Smooth muscle cell (in vitro differentiated cells): ENCODE measurements at regions not wholly inside any gene's neighbourhood (a gene's known extent, or its start where the extent isn't known, plus 50 kb on each side); places are given as distances from the start of the nearest gene placed in this dataset.

ENCODE experiments used
- DNase-seq: peaks from one replicate; lab custom pipeline; 2025; ENCODE audit not compliant: unreplicated experiment; lab: John Stamatoyannopoulos, UW
- H2AFZ ChIP-seq: fragments of 200-600 bp; sonication (generic); 2 replicates; pipeline ENCODE4 v1.6.0; 2016; ENCODE audit warnings: antibody characterized with exemption, low read depth, mild to moderate bottlenecking
- H3F3A ChIP-seq: fragments of 200-600 bp; sonication (generic); 2 replicates; pipeline ENCODE4 v1.6.0; 2017; ENCODE audit warnings: antibody characterized with exemption, low read depth
- H3K27ac ChIP-seq: fragments of 200-600 bp; sonication (generic); 2 replicates; pipeline ENCODE4 v1.5.1; 2016; ENCODE audit warnings: low read depth, mild to moderate bottlenecking
- H3K27me3 ChIP-seq: fragments of 200-600 bp; sonication (generic); 2 replicates; pipeline ENCODE4 v1.6.1; 2016; ENCODE audit warnings: low read depth, mild to moderate bottlenecking
- H3K36me3 ChIP-seq: fragments of 200-600 bp; sonication (generic); 2 replicates; pipeline ENCODE4 v1.5.1; 2016; ENCODE audit warnings: low read depth
- H3K4me1 ChIP-seq: fragments of 200-600 bp; sonication (generic); 2 replicates; pipeline ENCODE4 v1.5.1; 2016; ENCODE audit warnings: low read depth
- H3K4me2 ChIP-seq: fragments of 200-600 bp; sonication (generic); 2 replicates; pipeline ENCODE4 v1.6.0; 2016; ENCODE audit warnings: mild to moderate bottlenecking
- H3K4me3 ChIP-seq: fragments of 200-600 bp; sonication (generic); 2 replicates; pipeline ENCODE4 v1.5.1; 2016; ENCODE audit warnings: mild to moderate bottlenecking
- H3K79me2 ChIP-seq: fragments of 200-600 bp; sonication (generic); 2 replicates; pipeline ENCODE4 v1.6.0; 2016; ENCODE audit warnings: low read depth, mild to moderate bottlenecking
- H3K9ac ChIP-seq: fragments of 200-600 bp; sonication (generic); 2 replicates; pipeline ENCODE4 v1.6.0; 2016; ENCODE audit warnings: low read depth
- H3K9me3 ChIP-seq: fragments of 200-600 bp; sonication (generic); replicated peaks from 2 replicates; pipeline ENCODE4 v1.5.1; 2016; ENCODE audit warnings: low read depth
- H4K20me1 ChIP-seq: fragments of 200-600 bp; sonication (generic); 2 replicates; pipeline ENCODE4 v1.6.0; 2016; ENCODE audit warnings: low read depth
- WGBS: methylation state at CpG from one replicate; pipeline ENCODE4 v1.1.7; 2016; ENCODE audit warnings: low lambda C conversion rate; 5-methylcytosine and 5-hydroxymethylcytosine counted together
- TF ChIP-seq, protein P1 (sequence below): fragments of 200-600 bp; sonication (generic); IDR thresholded peaks from 2 replicates; pipeline ENCODE4 v1.5.1; 2017; ENCODE audit warnings: borderline replicate concordance, mild to moderate bottlenecking, antibody characterized with exemption; ENCODE audit not compliant: insufficient read depth, poor library complexity, severe bottlenecking

DNA sequence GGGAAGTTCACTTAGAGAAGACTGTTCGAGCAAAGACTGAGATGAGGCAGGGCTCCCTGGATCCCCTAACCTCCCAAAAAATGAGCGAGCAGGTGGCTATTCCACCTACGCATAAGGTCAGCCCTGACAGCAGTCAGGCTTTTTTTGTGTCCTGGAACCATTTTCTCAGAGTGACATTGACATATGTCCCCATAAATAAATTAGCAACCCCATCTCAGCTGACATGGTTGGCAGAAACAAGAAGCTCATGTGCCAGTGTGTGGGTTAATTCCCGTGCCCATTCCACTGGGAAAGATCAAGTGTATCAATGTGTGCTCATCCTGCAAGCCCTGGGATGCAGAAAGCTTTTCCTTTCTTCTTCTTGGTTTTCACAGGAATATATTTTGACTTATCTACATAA is 740.4 kb upstream of the CELF4 start:
- Histone ChIP-seq H2AFZ (no peak overlapping the region), H3K36me3 (no peaks in the 10 kb centered on the region), H3K4me2 (no peak overlapping the region), H3F3A (no peaks in the 10 kb centered on the region), H3K27me3 (no peaks in the 10 kb centered on the region), H3K9ac (no peak overlapping the region), H3K9me3 (no peaks in the 10 kb centered on the region), H3K4me1 (no peaks in the 10 kb centered on the region), H4K20me1 (no peaks in the 10 kb centered on the region), H3K27ac (no peak overlapping the region), H3K79me2 (no peaks in the 10 kb centered on the region), H3K4me3 (no peak overlapping the region)
- DNase-seq, result no peak
- TF ChIP-seq, protein P1, sequence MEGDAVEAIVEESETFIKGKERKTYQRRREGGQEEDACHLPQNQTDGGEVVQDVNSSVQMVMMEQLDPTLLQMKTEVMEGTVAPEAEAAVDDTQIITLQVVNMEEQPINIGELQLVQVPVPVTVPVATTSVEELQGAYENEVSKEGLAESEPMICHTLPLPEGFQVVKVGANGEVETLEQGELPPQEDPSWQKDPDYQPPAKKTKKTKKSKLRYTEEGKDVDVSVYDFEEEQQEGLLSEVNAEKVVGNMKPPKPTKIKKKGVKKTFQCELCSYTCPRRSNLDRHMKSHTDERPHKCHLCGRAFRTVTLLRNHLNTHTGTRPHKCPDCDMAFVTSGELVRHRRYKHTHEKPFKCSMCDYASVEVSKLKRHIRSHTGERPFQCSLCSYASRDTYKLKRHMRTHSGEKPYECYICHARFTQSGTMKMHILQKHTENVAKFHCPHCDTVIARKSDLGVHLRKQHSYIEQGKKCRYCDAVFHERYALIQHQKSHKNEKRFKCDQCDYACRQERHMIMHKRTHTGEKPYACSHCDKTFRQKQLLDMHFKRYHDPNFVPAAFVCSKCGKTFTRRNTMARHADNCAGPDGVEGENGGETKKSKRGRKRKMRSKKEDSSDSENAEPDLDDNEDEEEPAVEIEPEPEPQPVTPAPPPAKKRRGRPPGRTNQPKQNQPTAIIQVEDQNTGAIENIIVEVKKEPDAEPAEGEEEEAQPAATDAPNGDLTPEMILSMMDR, result no peak
- WGBS, result 95% methylated on average over 4 of the region's 4 CpGs

DNA sequence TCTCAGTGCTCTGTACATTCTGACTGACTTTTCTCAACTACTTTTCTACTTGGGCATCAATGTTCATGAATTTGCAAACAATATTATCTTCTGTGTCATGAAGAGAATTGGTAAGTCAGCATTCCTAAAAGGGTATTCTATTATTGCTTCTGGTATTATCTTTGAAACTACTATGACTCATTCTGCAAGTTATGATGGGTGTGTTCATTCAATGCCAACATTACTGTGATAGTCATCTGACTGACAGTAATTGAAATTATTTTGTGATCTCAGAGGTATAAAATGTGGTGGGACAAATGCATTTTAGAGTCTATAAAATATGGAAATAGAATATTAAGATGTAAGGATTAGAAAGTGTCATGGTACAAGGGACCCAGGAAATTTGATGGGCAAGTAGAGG is 736.0 kb upstream of the CELF4 start:
- Histone ChIP-seq H3F3A (no peaks in the 10 kb centered on the region), H2AFZ (no peak overlapping the region), H3K79me2 (no peaks in the 10 kb centered on the region), H3K4me1 (no peaks in the 10 kb centered on the region), H3K27me3 (no peaks in the 10 kb centered on the region), H3K27ac (no peak overlapping the region), H3K4me3 (no peak overlapping the region), H3K9me3 (no peaks in the 10 kb centered on the region), H3K36me3 (no peaks in the 10 kb centered on the region), H3K4me2 (no peak overlapping the region), H3K9ac (no peak overlapping the region), H4K20me1 (no peaks in the 10 kb centered on the region)
- TF ChIP-seq, protein P1, result no peak
- DNase-seq, result no peak

DNA sequence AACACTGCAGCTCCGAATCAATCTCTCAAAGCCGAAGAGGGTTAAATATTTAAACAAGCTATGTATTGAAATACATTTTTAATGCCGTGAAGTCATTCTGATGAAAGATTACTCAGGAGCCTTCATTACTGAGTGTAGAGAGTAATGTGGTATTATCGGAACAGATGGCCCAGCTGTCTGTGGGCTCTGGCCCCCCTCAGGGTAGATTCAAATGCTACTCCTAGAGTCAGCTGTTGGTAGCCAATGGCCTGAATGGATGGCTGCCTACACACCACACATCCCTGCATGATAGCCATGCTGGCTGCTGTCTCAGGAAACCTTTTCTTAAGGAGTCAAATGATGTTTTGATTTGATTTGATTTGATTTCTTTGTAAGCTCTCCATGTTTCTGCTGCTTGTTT is 732.3 kb upstream of the CELF4 start:
- Histone ChIP-seq H2AFZ (no peak overlapping the region), H3K4me1 (no peaks in the 10 kb centered on the region), H3K4me3 (no peak overlapping the region), H3K4me2 (no peak overlapping the region), H4K20me1 (no peaks in the 10 kb centered on the region), H3K79me2 (no peaks in the 10 kb centered on the region), H3K27me3 (no peaks in the 10 kb centered on the region), H3K9me3 (no peaks in the 10 kb centered on the region), H3K36me3 (no peaks in the 10 kb centered on the region), H3F3A (no peaks in the 10 kb centered on the region), H3K9ac (no peak overlapping the region), H3K27ac (no peak overlapping the region)
- 93% methylated on average over 4 of the region's 4 CpGs for WGBS
- TF ChIP-seq, protein P1, result no peak
- DNase-seq, result no peak

DNA sequence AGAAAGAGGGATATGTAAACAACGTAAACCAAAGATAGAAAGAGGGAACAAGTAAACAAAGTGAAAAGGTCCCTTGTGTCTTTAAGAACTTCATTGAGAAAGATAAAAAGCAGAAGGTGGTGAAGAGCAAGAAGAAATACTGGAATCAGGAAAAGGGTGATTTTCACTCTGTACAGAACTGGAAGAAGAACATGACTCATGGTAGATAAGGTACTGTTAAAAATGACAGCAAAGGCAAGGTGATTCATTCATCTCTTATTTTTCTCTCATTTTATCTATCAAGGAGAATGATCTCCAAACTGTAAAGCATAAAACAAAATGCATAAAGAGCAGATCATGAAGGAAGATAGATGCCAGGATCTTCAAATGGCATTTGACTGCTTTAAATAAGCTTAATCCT is 724.6 kb upstream of the CELF4 start:
- no peak overlapping the region for H3K27ac ChIP-seq
- no peak for DNase-seq
- H3K4me2 ChIP-seq, result no peak overlapping the region
- H3K9me3 ChIP-seq, result no peaks in the 10 kb centered on the region
- H3K4me3 ChIP-seq, result no peak overlapping the region
- 74% methylated on average over 1 of the region's 1 CpG for WGBS
- H4K20me1 ChIP-seq, result no peaks in the 10 kb centered on the region
- TF ChIP-seq, protein P1, result no peak
- H3K9ac ChIP-seq, result no peak overlapping the region
- H3K4me1 ChIP-seq, result no peaks in the 10 kb centered on the region
- H3K79me2 ChIP-seq, result no peaks in the 10 kb centered on the region
- no peak overlapping the region for H2AFZ ChIP-seq
- no peaks in the 10 kb centered on the region for H3F3A ChIP-seq
- H3K36me3 ChIP-seq, result no peaks in the 10 kb centered on the region
- H3K27me3 ChIP-seq, result no peaks in the 10 kb centered on the region
